GM12878 (cell line): ENCODE measurements at regions not wholly inside any gene's neighbourhood (a gene's known extent, or its start where the extent isn't known, plus 50 kb on each side); places are given as distances from the start of the nearest gene placed in this dataset.

Source experiments
- EP300 ChIP-seq, 2 experiments: fragments of 150-350 bp in 1 of 2; IDR thresholded peaks; 2 replicates each; pipeline ENCODE4 v1.6.1; 2011 to 2012; ENCODE audit warnings: low read depth in 2 of 2, low read length in 2 of 2, borderline replicate concordance in 1 of 2, improper control_type of control experiment in 1 of 2, inconsistent platforms in 1 of 2; ENCODE audit not compliant: control insufficient read depth in 1 of 2
- FOS ChIP-seq: IDR thresholded peaks from 3 replicates; pipeline ENCODE4 v1.6.1; 2011; ENCODE audit warnings: borderline replicate concordance; ENCODE audit not compliant: insufficient read length; ENCODE audit errors: extremely low read depth
- IKZF1 ChIP-seq: fragments of 450-650 bp; conservative IDR thresholded peaks from 2 replicates; pipeline ENCODE4 v1.6.1; 2017; ENCODE audit warnings: antibody characterized with exemption, mild to moderate bottlenecking
- MTA2 ChIP-seq: fragments of 450-650 bp; IDR thresholded peaks from 2 replicates; pipeline ENCODE4 v1.6.1; 2016; ENCODE audit warnings: low read depth, mild to moderate bottlenecking, moderate library complexity
- MXI1 ChIP-seq: fragments of 150-350 bp; IDR thresholded peaks from 2 replicates; pipeline ENCODE4 v1.6.1; 2011; ENCODE audit warnings: low read depth, mild to moderate bottlenecking, inconsistent platforms, low read length, improper control_type of control experiment
- NFXL1 ChIP-seq: fragments of 450-650 bp; IDR thresholded peaks from 2 replicates; pipeline ENCODE4 v1.6.1; 2017; ENCODE audit warnings: antibody characterized with exemption, mild to moderate bottlenecking, borderline replicate concordance
- NFYB ChIP-seq: IDR thresholded peaks from 2 replicates; pipeline ENCODE4 v1.6.1; 2011; ENCODE audit warnings: low read depth, mild to moderate bottlenecking, low read length, improper control_type of control experiment, moderate library complexity; ENCODE audit not compliant: insufficient read depth
- POLR2AphosphoS2 ChIP-seq: IDR thresholded peaks from 2 replicates; pipeline ENCODE4 v1.6.1; 2011; ENCODE audit warnings: low read depth, mild to moderate bottlenecking, low read length, improper control_type of control experiment, moderate library complexity
- REST ChIP-seq: IDR thresholded peaks from 2 replicates; pipeline ENCODE4 v1.6.1; 2012; ENCODE audit warnings: mild to moderate bottlenecking, low read depth, low read length
- SIN3A ChIP-seq: IDR thresholded peaks from 2 replicates; pipeline ENCODE4 v1.6.1; 2012; ENCODE audit warnings: low read depth, low read length, improper control_type of control experiment
- SMC3 ChIP-seq: IDR thresholded peaks from 2 replicates; pipeline ENCODE4 v1.6.1; 2011; ENCODE audit warnings: low read length, improper control_type of control experiment, borderline replicate concordance
- ZBTB4 ChIP-seq: fragments of 450-650 bp; formaldehyde crosslinking; IDR thresholded peaks from 2 replicates; pipeline ENCODE4 v1.4.0; 2022; ENCODE audit warnings: mild to moderate bottlenecking, moderate library complexity
- ZNF687 ChIP-seq: fragments of 450-650 bp; IDR thresholded peaks from 2 replicates; pipeline ENCODE4 v1.6.1; 2017; ENCODE audit warnings: mild to moderate bottlenecking, moderate library complexity
- TF ChIP-seq, protein P1 (sequence below): fragments of 450-650 bp; IDR thresholded peaks from 2 replicates; pipeline ENCODE4 v1.6.1; 2018; ENCODE audit warnings: mild to moderate bottlenecking, low read depth, moderate library complexity; ENCODE audit not compliant: partially characterized antibody

DNA sequence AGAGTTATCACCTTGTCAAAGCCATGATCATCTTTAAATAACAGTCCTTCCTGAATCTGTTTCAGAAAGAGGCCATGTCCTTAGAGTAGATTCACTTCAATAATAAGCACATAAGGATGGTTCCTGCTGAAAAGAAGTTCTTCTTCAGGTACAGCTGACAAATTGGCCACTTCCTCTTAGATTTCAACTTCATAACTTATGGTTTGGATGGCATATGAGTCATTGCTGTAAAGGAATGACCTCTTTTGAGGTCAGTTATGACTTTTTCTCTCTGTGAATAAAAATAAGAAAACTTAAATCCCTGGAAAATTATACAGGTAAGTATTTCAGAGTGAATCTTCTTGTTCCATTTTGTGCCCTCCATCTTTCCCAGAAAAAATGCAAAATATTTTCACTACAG lies 555.3 kb upstream of the ZNF462 start (continued):
- TF ChIP-seq MXI1 (no peak), SIN3A (no peak), SMC3 (no peak), FOS (no peak), NFYB (no peak), EP300 (IDR thresholded peaks at IDR 0.05; ENCODE audit: borderline replicate concordance in 1 of 2, control insufficient read depth in 1 of 2, low read depth in 2 of 2, low read length in 2 of 2) (no peak; a peak in 1 of 4 replicates), ZBTB4 (CRISPR knock-in tag) (no peak), ZNF687 (no peak), NFXL1 (no peak), MTA2 (peak; percentile 40; the same call in 1 of the 2 replicates), POLR2AphosphoS2 (no peak), IKZF1 (peak; percentile 72), REST (no peak)
- TF ChIP-seq, protein P1, sequence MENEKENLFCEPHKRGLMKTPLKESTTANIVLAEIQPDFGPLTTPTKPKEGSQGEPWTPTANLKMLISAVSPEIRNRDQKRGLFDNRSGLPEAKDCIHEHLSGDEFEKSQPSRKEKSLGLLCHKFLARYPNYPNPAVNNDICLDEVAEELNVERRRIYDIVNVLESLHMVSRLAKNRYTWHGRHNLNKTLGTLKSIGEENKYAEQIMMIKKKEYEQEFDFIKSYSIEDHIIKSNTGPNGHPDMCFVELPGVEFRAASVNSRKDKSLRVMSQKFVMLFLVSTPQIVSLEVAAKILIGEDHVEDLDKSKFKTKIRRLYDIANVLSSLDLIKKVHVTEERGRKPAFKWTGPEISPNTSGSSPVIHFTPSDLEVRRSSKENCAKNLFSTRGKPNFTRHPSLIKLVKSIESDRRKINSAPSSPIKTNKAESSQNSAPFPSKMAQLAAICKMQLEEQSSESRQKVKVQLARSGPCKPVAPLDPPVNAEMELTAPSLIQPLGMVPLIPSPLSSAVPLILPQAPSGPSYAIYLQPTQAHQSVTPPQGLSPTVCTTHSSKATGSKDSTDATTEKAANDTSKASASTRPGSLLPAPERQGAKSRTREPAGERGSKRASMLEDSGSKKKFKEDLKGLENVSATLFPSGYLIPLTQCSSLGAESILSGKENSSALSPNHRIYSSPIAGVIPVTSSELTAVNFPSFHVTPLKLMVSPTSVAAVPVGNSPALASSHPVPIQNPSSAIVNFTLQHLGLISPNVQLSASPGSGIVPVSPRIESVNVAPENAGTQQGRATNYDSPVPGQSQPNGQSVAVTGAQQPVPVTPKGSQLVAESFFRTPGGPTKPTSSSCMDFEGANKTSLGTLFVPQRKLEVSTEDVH = no peak
